Suprapubic skin (tissue), 4 donors: ENCODE measurements at regions not wholly inside any gene's neighbourhood (a gene's known extent, or its start where the extent isn't known, plus 50 kb on each side); places are given as distances from the start of the nearest gene placed in this dataset.

Experiments used
- EP300 ChIP-seq: sonication (generic); formaldehyde crosslinking; IDR thresholded peaks from one replicate; pipeline ENCODE4 v1.6.1; 2017; ENCODE audit warnings: antibody characterized with exemption
- POLR2AphosphoS5 ChIP-seq, 3 donors: sonication (generic); formaldehyde crosslinking; IDR thresholded peaks; one replicate each; pipeline ENCODE4 v1.6.1; 2017; ENCODE audit warnings: antibody characterized with exemption in 3 of 3
- TF ChIP-seq, protein P1 (sequence below), 2 donors: fragments of 200-600 bp in 1 of 2; fragments of 450-650 bp in 1 of 2; sonication (generic) in 1 of 2; IDR thresholded peaks; one replicate each; pipeline ENCODE4 v1.5.1; 2016 to 2019; ENCODE audit warnings: antibody characterized with exemption in 2 of 2, mild to moderate bottlenecking in 1 of 2, moderate library complexity in 1 of 2

DNA sequence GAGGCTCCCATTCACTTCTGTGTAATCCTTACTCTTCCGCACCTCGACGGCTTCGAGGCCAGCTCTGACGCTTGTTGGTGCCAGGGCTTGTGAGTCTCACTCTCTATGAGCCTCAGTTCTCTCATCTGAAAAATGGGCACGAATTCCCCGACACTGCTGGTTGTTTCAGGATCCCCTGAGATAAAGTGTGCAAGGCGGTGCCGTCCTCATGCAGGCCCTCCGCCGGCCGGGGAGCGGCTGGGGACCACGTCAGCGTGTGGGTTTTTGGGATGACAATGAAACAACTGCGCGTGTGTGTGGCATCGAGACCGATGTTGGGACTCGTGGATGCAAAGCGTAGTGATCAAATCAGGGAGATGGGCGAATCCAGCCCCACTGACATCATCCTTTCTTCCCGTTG lies 75.6 kb downstream of the FOXL3 start:
- TF ChIP-seq, protein P1, sequence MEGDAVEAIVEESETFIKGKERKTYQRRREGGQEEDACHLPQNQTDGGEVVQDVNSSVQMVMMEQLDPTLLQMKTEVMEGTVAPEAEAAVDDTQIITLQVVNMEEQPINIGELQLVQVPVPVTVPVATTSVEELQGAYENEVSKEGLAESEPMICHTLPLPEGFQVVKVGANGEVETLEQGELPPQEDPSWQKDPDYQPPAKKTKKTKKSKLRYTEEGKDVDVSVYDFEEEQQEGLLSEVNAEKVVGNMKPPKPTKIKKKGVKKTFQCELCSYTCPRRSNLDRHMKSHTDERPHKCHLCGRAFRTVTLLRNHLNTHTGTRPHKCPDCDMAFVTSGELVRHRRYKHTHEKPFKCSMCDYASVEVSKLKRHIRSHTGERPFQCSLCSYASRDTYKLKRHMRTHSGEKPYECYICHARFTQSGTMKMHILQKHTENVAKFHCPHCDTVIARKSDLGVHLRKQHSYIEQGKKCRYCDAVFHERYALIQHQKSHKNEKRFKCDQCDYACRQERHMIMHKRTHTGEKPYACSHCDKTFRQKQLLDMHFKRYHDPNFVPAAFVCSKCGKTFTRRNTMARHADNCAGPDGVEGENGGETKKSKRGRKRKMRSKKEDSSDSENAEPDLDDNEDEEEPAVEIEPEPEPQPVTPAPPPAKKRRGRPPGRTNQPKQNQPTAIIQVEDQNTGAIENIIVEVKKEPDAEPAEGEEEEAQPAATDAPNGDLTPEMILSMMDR (IDR thresholded peaks at IDR 0.05): no peak
- TF ChIP-seq POLR2AphosphoS5 (IDR thresholded peaks at IDR 0.05) (no peak), EP300 (no peak)
